Islet of Langerhans (tissue), 1 donor: ENCODE measurements at regions not wholly inside any gene's neighbourhood (a gene's known extent, or its start where the extent isn't known, plus 50 kb on each side); places are given as distances from the start of the nearest gene placed in this dataset.
"Not testable (repeated sequence)": the region's sequence is repeated elsewhere in the genome, so short reads cannot be mapped to it uniquely, and the experiment has no call there.

Experiments used
- FAIRE-seq: peaks from one replicate; lab custom pipeline; 2011; peaks lifted over from hg19 to GRCh38; lab: Jason Lieb, UNC

DNA sequence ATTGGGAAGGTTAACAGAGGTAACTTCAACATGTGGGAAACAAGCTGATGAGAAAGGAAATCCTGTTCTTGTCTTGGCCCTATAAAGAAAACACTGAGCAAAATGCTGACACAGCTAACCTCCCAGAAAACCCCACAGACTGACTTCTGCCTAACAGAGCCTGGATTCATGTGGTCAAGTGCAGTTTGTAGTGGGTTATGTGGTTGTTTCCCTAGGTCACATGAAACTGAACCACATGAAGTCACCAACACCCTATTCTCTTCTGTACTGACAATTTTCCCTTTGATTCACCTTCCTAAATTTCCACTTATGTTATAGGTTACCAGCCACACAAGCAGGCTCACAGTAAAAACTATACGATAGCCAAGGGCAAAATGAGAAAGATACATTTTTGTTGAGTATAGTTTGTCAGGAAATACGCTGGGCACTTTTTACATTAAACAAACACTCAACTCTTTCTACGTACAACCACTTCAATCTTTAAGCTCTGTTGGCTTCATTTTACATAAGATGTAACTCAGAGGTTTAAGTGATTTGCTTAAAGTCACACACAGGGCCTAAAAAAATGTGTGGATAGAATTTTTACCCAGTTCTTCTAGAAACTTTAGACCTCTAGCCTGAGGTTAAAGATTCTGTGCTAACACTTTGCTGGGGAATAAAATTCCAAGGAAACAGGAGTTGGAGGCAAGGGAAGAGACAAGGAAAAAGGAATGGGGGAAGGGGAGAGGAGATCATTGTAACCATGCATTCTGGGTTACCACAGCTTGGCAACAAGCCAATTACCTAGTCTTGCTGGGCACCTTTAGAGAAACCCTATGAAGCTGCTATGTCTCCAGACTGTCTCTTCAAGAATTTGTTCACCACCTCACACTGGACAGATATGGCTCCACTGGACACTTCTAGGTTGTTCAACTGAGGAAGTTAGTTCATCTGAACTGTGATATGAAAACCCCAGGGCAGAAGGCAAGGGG, 601.6 kb upstream of the USP24 start:
- FAIRE-seq, result no peak

GRCh38 chr1:55815745-55816455, 600.7 kb upstream of the USP24 start:
- FAIRE-seq, result no peak

GRCh38 chr1:55814967-55815366, 599.8 kb upstream of the USP24 start:
- no peak for FAIRE-seq

GRCh38 chr1:55813618-55814017, 598.5 kb upstream of the USP24 start:
- no peak for FAIRE-seq

- no peak for FAIRE-seq
These were observed 597.1 kb upstream of the USP24 start for GRCh38 chr1:55812281-55812680.

DNA sequence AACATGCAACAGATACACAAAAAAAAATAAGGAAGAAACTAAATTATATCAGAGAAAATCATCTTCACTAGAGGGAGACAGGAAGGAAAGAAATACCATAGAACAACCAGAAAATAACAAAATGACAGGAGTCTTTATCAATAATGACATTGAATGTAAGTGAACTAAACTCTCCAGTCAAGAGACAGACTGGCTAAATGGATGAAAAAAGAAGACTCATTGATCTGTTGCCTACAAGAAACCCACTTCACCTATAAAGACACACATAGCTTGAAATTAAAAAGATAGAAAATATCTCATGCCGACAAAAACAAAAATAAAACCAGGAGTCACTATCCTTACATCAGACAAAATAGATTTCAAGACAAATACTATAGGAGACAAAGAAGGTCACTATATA, 593.1 kb upstream of the USP24 start:
- FAIRE-seq, result no peak

DNA sequence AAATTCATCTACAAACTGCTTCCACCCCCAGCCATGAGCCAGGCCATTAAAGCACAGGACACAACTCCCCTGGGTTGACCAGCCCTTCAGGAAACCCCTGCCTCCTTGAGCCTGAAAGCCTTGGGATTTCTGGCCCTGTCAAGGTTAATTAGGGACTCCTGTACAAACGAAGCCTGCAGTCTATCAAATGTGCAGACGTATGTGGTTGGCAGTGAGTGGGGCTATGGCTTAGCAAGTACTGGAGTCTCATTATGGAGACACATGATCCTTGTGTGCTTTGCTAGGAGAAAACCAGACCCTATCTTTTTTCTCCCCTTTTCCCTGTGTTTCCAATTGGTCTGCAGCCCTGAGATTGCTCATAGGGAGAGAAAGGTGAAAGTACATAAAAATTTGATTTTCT, 588.3 kb upstream of the USP24 start:
- no peak for FAIRE-seq

DNA sequence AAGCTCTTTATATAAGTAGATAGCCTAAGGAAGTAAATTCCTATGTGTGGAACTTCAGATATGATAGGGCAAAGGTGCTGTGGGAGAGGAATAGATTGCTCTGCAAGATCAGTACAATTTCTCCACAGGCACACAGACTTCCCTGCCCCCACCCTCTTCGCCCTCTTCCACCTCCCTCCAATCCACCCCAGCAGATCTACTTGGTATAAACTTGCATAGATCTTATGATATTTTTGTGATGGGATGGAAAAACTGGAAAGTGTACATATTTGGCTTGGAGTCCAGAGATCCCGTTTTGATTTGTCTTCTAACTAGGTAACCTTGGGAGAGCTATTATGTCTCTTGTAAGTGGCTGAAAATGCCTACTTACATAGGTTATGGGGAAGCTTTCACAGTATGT, 586.3 kb upstream of the USP24 start:
- no peak for FAIRE-seq

DNA sequence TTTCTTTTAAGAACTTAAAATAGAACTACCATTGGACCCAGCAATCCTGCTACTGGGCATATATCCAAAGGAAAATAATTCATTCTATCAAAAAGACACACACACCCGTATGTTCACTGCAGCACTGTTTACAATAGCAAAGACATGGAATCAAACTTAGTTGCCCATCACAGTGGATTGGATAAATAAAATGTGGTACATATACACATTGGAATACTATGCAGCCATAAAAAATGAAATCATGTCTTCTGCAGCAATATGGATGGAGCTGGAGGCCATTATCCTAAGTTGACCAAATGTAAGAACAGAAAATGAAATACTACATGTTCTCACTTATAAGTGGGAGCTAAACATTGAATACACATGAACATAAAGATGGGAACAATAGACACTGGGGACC, 585.3 kb upstream of the USP24 start:
- FAIRE-seq, result no peak

GRCh38 chr1:55793856-55794255, 578.7 kb upstream of the USP24 start:
- FAIRE-seq, result no peak

DNA sequence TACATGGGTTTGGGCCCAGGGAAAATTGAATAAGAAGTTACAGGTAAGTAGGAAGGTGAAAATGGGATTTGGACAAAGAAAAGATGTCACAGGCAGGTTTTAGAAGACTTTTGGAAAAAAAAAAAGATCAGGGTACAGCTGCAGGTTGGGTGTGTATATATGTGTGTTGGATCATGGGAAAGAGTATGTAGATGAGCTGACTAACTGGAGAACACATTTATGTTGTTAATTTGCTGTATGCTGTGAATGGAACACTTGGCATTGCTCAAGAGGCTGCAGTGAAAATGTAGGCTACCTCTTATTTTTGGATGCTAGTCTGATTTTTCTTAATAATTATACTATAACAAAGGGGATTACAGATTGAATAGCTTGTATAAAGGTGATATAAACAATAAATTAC, 577.7 kb upstream of the USP24 start:
- FAIRE-seq, result no peak

GRCh38 chr1:55789466-55789865, 574.3 kb upstream of the USP24 start:
- no peak for FAIRE-seq

DNA sequence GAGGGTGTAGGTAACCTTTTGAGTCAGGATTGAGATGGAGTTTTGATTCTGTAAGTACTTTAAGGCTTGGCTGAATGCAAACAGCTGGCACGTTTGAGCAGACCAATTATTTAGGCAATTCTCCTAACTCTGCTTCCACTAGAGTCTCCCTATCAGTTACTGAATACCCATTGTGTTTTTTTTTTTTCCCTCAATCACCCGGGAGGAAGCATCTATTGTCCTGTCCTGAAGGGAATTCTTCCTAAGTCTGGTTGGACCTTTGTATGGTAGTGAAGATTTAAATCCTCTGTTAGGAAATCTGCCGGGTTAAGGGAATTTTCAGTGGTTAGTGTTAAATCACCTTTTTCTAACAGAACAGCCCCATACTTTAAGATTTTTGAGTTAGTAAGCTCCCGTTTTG, 571.2 kb upstream of the USP24 start:
- no peak for FAIRE-seq

- FAIRE-seq, result not testable (repeated sequence)
These were observed 569.8 kb upstream of the USP24 start for GRCh38 chr1:55784941-55785450.

GRCh38 chr1:55781944-55782482, 566.8 kb upstream of the USP24 start:
- FAIRE-seq, result no peak

- no peak for FAIRE-seq
These were observed 565.8 kb upstream of the USP24 start for GRCh38 chr1:55781003-55781402.

- no peak for FAIRE-seq
These were observed 562.4 kb upstream of the USP24 start for GRCh38 chr1:55777545-55777944.

DNA sequence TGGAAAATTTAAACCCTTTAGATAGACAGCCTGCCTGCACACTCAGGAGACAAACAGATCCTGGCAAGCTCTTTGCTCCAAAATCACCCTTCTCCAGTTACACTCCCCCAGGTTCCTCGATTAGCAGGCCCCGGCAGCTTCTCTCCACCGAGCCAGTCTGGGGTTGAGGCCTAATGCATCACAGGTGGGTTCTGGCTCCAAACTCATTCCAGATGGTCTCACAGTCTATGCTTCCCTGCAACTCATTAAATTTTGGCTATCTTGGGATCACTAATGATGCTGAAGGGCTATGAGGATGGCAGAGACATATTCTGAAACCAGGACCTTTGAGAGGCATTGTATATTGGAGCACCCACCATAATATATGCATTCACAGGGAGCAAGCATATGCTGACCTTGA, 559.8 kb upstream of the USP24 start:
- no peak for FAIRE-seq

- no peak for FAIRE-seq
These were observed 559.3 kb upstream of the USP24 start for GRCh38 chr1:55774446-55774845.

GRCh38 chr1:55773211-55773940, 558.2 kb upstream of the USP24 start:
- FAIRE-seq, result peak; percentile 55

GRCh38 chr1:55768327-55768952, 553.3 kb upstream of the USP24 start:
- FAIRE-seq, result no peak

DNA sequence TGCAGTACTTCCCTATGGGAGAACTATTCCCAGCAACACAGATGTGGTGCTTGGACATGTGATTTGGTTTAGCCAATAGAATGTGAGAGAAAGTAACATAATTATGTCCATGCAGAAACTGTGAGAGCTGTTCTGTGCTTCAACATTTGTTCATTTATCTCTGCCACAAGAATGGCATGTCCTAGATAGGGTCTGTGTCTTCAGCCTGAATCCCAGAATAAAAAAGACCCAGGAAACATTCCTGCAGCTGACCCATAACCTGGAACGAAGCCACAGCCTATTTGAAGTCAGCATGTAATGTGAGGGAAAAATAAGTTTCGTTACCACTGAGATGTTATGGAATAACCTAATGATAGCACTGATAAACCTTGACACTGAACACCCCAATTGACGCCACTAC, 552.0 kb upstream of the USP24 start:
- no peak for FAIRE-seq
